Right cardiac atrium (tissue), 5 donors: ENCODE measurements at regions not wholly inside any gene's neighbourhood (a gene's known extent, or its start where the extent isn't known, plus 50 kb on each side); places are given as distances from the start of the nearest gene placed in this dataset.

Experiments used
- ATAC-seq, 2 donors: fragments of 200-7000 bp; cut with Tn5 transposase; one replicate each; pipeline versions ENCODE4 v1.8.0 to v1.9.1; 2020; ENCODE audit warnings: moderate library complexity in 2 of 2, mild to moderate bottlenecking in 1 of 2
- DNase-seq, 3 donors: peaks; one replicate each; pipeline ENCODE4 v3.0.0-alpha.2; 2020
- H3K27ac ChIP-seq: one replicate; pipeline ENCODE4 v1.5.1; 2013; ENCODE audit warnings: mild to moderate bottlenecking, low read length, control low read depth, moderate library complexity
- H3K27me3 ChIP-seq: one replicate; pipeline ENCODE4 v1.6.1; 2013; ENCODE audit not compliant: control insufficient read depth, insufficient read depth
- H3K4me1 ChIP-seq: one replicate; pipeline ENCODE4 v1.6.1; 2013; ENCODE audit warnings: low read length; ENCODE audit not compliant: control insufficient read depth, insufficient read depth
- H3K4me3 ChIP-seq: one replicate; pipeline ENCODE4 v1.5.1; 2013; ENCODE audit warnings: low read length, control low read depth
- H3K9me3 ChIP-seq: one replicate; pipeline ENCODE4 v1.6.1; 2013; ENCODE audit warnings: low read length; ENCODE audit not compliant: control insufficient read depth
- WGBS: extraction: QIAGEN DNeasy Blood & Tissue Kit; methylation state at CpG from one replicate; pipeline ENCODE4 v1.1.7; 2013; 5-methylcytosine and 5-hydroxymethylcytosine counted together
- intact Hi-C, 4 donors: fragments of 100-400 bp; cut with DNase I; formaldehyde crosslinking; loops; one replicate each; pipeline versions ENCODE4 v1.11.0 to v1.14.0; 2022 to 2023
- donor health status: healthy with polysubstance abuse.
- donor health status: DM: no; HTN: yes; CAD: no.
- donor health status: DM: no; HTN: no; CAD: no.
- donor health status: DM: no; HTN: yes; CAD: no; lungs with severe emphysema.
- donor health status: DM: yes; HTN: yes; CAD: no.

DNA sequence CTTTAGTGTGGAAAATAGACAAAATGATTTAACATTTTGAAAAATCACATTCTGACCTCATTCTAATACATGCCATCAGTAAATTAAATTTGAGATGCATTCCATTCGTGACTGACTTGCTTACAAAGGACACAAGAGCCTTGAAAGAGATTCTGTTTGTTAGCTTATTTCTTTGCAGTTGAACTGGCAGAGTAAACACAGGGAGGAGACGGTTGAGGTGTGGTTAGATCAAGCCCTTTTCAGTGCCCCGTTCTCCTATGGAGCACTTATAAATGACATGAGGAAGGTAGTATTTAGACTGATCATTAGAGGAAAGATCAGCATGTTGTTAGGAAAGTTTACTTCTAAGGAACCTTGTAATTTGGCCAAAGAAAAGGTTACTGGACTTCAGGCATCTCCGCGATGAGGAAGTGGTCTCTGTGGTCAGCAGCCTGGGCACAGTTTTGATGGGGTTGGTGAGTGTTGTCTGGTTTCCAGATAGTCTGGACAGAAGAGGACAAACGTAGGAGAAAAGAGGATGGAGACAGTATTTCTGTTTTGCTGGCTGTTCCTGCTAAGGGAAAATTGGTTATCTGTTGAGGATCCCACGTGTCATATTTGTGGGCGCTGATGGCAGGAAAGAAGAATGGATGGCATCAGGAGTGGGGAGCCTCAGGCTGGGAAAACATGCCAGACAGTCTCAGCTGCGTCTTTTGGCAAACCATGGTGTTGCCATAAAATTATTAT, 328.9 kb upstream of the TBL1XR1 start:
- 82% methylated on average over 9 of the region's 9 CpGs for WGBS
- DNase-seq (no peak), ATAC-seq (no peak)
- intact Hi-C loops = no loop called here
- Histone ChIP-seq H3K9me3 (no peaks in the 10 kb centered on the region), H3K27ac (no peak overlapping the region), H3K4me1 (no peaks in the 10 kb centered on the region), H3K27me3 (no peaks in the 10 kb centered on the region), H3K4me3 (no peak overlapping the region)

DNA sequence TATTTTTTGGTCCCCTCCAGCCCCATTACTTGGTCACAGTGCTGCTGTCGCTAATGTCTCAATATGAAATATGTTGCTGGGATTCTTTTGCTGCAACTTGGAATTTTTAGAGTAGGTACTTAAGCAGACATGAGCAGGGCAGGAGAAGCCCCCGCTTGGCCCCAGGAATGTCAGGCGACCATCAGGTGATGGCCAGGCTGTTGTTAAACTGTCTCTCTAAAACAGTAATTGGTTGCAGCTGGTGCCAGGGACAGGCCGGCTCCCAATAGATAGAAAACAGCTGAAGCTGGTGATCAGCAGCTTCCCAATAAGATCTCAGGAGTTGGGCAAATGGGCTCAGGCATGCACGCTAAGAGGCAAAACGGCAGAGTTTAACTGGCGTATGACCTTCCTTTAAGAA, 329.9 kb upstream of the TBL1XR1 start:
- intact Hi-C loops = no loop called here
- H3K27ac ChIP-seq = no peak overlapping the region
- no peak overlapping the region for H3K4me3 ChIP-seq
- WGBS = 99% methylated on average over 7 of the region's 7 CpGs
- DNase-seq (no peak), ATAC-seq (no peak)
- no peaks in the 10 kb centered on the region for H3K4me1 ChIP-seq
- H3K9me3 ChIP-seq = no peaks in the 10 kb centered on the region
- H3K27me3 ChIP-seq = no peaks in the 10 kb centered on the region

DNA sequence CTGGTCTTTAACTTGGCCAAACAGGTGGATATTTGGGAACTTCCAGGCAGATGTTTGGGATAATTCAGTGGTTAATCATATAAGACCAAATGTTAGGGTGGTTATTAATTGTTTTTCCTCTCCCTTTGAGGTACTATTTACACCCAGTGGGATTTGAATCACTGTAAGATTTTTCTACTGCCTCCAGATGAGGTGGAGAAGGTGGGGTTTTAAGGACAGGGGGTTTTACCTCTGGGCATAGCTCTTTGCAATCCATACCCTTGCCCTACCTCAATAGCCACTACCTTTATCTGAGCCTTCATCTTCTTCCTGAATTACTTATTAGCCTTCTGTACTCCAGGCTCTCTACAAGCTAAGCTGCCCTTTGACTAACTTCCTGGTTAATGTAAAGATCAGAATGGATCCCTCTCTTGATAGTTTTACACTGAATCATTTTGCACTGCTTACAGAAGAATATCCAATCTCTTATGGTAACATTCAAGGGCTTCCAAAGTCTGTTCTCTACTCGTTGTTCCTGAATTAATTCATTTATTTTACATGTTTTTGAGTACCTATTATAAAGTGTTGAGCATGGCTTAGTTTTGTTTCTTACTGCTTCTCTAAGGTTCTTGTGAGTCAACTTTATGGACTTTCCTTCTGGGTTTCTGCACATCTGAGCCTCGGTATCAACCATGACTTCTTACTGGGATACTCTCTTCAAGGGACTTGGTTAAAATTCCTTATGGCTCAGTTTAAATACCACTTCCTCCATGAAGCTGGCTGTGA, 331.2 kb upstream of the TBL1XR1 start:
- Histone ChIP-seq H3K4me1 (no peaks in the 10 kb centered on the region), H3K27ac (no peak overlapping the region), H3K9me3 (no peaks in the 10 kb centered on the region), H3K4me3 (no peak overlapping the region), H3K27me3 (no peaks in the 10 kb centered on the region)
- no peak for ATAC-seq
- 88% methylated on average over 2 of the region's 2 CpGs for WGBS
- no peak for DNase-seq
- intact Hi-C loops = no loop called here

DNA sequence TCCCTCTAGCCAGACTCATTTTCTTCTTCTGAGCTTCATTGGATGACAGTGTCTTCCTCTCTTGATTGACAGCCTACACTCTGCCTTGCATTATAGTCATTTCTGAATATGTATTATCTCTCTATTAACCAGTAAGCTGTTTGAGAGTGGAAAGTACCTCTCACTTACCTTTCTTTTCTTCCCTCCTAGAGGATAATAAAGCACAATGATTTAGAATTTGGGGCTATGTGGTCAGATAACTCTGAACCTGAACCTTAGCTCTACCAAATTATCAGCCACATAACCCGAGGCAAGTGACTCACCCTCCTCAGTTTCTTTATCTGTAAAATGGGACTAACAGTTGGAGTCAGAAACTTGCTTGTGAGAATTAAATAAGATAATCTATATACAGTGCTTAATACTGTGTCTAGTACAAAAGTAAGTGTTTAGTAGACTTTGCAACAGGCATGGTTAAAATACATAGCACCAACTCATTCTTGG, 331.8 kb upstream of the TBL1XR1 start:
- ATAC-seq (no peak), DNase-seq (no peak)
- Histone ChIP-seq H3K9me3 (no peaks in the 10 kb centered on the region), H3K27ac (no peak overlapping the region), H3K27me3 (no peaks in the 10 kb centered on the region), H3K4me3 (no peak overlapping the region), H3K4me1 (no peaks in the 10 kb centered on the region)
- 83% methylated on average over 1 of the region's 1 CpG for WGBS
- intact Hi-C loops = no loop called here

DNA sequence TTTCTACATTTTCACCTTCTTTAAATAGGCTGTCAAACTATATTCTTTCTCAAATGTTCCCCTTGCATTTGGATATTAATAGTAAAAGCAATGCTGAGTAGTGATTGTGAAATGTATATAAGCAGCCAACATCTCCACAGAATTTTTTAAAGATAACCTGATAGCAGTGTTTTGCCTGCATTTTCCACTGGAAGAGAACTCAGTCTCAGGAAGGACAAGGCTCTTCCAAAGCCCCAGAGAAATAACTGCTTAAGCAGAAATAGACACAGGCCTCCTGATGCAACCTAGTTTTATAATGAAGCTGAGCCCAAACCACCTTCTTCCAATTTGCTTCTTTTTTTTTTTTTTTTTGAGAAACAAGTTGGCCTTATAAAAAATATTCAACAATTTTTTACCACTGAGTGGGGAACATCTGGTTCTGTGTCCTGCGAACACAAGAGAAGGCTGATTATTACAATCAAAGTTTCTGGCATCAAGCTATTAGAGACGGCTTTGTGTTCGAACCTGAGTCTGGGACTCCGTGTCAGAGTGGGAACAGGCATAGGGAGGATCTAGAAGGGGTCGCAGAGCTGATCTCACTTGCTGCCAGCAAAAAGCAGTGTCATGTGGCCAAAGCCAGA, 332.5 kb upstream of the TBL1XR1 start:
- peak in 1 of 2 donors; percentile 28 for ATAC-seq
- 64% methylated on average over 5 of the region's 5 CpGs for WGBS

DNA sequence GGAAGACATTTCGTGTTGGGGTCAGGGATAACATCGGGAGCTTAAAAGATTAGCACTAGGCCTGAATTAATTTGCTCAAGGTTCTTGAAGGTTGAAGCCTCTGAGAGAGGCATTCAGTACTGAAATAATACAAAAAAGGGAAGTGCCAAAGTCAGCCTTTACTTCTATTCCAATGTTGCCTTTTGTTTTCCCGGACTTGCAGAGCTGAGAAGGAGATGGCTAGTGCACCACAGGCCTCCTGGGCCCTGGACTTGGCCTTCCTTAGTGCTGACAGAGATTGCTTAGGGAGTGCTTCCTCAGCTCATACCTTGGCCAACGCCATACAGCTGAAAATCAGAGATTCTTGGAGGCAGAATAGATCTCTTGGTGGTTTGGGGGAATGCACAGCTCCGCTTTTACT, 333.6 kb upstream of the TBL1XR1 start:
- Histone ChIP-seq H3K4me3 (no peak overlapping the region), H3K27me3 (no peaks in the 10 kb centered on the region), H3K27ac (no peak overlapping the region), H3K4me1 (peaks cover 3% of the 10 kb centered on the region), H3K9me3 (no peaks in the 10 kb centered on the region)
- WGBS = 60% methylated on average over 5 of the region's 5 CpGs
- intact Hi-C loops = no loop called here
- DNase-seq (peak in 1 of 3 donors; percentile 65), ATAC-seq (peak; percentile 36 to 76)

More for the DNA sequence above, 332.5 kb upstream of the TBL1XR1 start:
- H3K27ac ChIP-seq = no peak overlapping the region
- no peak for DNase-seq
- H3K4me3 ChIP-seq = no peak overlapping the region
- H3K27me3 ChIP-seq = no peaks in the 10 kb centered on the region
- no peaks in the 10 kb centered on the region for H3K4me1 ChIP-seq
- intact Hi-C loops = no loop called here
- no peaks in the 10 kb centered on the region for H3K9me3 ChIP-seq

DNA sequence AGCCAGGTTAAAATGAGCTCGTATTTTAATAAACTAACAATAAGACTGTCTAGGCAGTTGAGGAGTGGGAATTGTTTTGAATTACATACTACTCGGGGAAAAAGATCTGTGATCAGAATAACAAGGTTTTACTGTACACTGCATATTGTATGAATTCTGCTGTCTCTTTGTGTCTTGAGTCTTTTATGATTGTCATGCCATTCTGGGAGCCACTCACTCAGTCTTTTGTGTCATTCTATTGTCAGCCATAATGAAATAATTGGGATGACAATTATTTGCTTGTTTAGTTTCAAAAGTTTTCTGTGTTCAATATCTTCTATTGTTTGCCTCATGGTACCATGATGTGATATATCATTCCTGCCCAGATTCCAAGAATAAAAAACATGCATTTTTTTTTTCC, 339.6 kb upstream of the TBL1XR1 start:
- H3K9me3 ChIP-seq = no peaks in the 10 kb centered on the region
- peaks cover 7% of the 10 kb centered on the region for H3K4me1 ChIP-seq
- H3K4me3 ChIP-seq = no peak overlapping the region
- H3K27ac ChIP-seq = no peak overlapping the region
- no peaks in the 10 kb centered on the region for H3K27me3 ChIP-seq
- WGBS = 94% methylated on average over 2 of the region's 2 CpGs
- ATAC-seq (no peak), DNase-seq (no peak)
- intact Hi-C loops = no loop called here

DNA sequence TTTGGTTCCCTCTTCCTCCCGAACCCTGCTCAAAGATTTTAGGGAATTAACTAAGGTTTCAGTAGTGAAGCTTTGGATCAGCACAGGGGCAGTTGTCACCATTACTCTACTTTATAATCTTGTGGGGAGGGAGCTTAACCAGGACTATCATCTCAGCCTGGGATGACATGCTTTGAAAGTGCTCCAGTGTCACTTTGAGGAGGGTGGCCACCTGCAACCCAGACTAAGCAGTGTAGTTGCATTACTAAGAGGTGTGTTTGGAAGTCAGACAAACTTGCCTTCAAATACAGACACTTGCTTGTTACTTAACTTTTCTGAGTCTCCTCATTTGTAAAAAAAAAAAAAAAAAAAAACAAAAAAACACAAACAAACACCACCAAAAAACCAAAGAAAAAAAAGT, 340.3 kb upstream of the TBL1XR1 start:
- Histone ChIP-seq H3K27me3 (no peaks in the 10 kb centered on the region), H3K4me3 (no peak overlapping the region), H3K9me3 (no peaks in the 10 kb centered on the region), H3K4me1 (peaks cover 7% of the 10 kb centered on the region), H3K27ac (no peak overlapping the region)
- ATAC-seq (no peak), DNase-seq (no peak)
- WGBS = 85% methylated on average over 1 of the region's 1 CpG
- intact Hi-C loops = no loop called here

DNA sequence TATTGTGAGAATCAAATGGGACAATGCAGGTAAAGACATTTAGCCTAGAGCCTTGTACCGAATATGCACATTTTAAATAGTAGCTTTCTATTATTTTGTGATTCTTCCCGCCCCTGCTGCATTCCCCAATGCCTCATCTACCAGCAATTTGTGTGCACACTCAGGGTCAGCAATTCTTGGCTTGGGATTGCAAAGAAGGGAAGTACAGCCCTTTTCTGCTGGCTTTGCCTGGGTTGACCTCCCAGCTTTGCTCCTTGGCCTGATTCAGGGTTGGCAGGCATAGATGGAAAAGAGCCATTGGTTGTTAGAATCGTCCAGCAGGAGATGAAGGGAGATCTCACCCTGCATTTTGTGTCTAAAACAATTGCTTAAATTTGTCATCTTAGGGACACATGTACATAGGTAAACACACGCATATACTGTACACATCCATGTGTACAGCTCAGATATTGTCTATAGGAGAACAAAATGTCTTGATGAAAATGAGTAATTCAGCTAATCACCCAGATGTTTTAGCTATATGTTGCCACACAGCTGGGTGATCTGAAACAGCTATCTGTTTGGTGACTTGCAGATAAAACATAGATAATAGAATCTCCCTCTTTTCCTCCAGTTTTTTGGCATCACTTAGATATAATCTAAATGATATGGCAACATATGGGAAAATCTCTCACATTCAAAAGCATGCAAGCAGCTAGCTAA, 340.9 kb upstream of the TBL1XR1 start:
- 30% methylated on average over 4 of the region's 4 CpGs for WGBS
- no peaks in the 10 kb centered on the region for H3K9me3 ChIP-seq
- H3K27me3 ChIP-seq = no peaks in the 10 kb centered on the region
- intact Hi-C loops = no loop called here
- peak; percentile 67 to 83 (median 73) for DNase-seq
- H3K27ac ChIP-seq = no peak overlapping the region
- ATAC-seq = peak; percentile 97
- peaks cover 7% of the 10 kb centered on the region for H3K4me1 ChIP-seq
- H3K4me3 ChIP-seq = no peak overlapping the region

DNA sequence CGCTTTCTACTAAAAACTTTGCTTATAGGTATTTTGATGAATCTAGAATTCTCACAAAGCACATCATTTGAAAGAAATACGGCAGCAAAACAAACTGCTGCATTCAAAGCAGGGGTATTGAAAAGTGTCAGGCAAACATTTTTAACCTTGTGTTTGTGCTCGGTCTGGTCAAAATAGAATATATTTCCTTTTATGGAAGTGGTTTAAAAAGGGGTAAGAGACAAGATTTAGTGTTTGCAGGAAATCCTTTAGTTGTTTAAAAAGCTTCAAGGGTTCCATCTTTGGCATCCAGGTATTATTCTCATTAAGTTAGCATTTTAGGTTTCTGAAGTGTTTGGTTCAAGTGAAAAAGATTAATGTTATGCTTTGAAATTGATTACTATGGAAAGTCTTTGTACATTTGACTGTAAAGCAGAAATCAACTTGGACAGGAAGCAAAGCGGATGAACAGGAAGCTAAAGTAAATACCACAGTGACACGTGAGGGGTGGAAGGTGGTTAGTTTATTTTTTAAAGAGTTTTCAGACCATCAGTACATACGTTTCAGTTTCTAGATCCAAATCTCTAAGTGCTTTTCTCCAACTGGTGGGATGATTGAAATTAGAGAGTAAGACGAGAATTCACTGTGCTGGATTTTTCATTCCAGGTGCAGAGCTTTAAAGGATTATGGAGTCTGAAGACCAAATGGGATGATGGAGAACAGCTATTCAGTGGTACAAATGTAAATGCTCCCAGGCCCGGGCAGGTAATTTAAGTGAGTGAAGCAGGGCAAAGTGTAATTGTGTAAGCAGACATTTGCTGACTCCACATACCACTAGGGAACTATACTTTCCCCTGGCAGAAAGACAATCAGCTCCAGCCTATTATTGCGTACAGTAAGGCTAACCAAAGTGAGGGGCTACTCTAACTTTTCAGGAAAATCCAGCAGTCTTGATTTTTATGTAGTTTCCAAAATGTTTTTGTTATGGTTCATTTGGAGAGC, 341.8 kb upstream of the TBL1XR1 start:
- Histone ChIP-seq H3K4me3 (no peak overlapping the region), H3K27me3 (no peaks in the 10 kb centered on the region), H3K9me3 (no peaks in the 10 kb centered on the region), H3K27ac (no peak overlapping the region), H3K4me1 (peaks cover 7% of the 10 kb centered on the region)
- 60% methylated on average over 9 of the region's 9 CpGs for WGBS
- ATAC-seq (no peak), DNase-seq (no peak)
- intact Hi-C loops = no loop called here
